ENCODE measurements at regions not wholly inside any gene's neighbourhood (a gene's known extent, or its start where the extent isn't known, plus 50 kb on each side); places are given as distances from the start of the nearest gene placed in this dataset.

DNA sequence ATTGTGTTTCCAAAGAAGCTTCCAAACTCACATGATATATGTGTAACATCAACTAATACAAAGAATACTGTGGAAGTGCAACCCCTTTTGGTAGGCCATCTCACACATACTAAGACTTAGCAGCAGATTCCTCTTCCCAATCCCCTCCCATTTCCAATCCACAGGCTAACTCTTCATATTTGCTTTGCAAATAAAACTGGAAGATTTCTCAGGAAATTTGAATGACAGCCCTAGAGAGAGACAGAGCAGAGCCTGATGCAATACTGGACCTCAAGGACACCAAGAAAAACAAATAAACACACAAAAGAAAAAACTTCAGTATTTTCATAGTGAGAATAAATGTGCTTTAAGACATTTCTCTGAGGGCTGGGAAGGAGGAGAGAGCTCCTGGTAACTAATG, 190.2 kb upstream of the BRINP3 start:
- Histone ChIP-seq H3K4me3 (no peak overlapping the region), H3K36me3 (no peaks in the 10 kb centered on the region), H3K4me1 (no peaks in the 10 kb centered on the region), H3K27ac (replicated peaks in 1 of 4) (no peak overlapping the region), H3K9me3 (no peaks in the 10 kb centered on the region), H3K27me3 (no peaks in the 10 kb centered on the region)
- intact Hi-C loops (cut with DNase I): no loop called here
- TF ChIP-seq, protein P1, sequence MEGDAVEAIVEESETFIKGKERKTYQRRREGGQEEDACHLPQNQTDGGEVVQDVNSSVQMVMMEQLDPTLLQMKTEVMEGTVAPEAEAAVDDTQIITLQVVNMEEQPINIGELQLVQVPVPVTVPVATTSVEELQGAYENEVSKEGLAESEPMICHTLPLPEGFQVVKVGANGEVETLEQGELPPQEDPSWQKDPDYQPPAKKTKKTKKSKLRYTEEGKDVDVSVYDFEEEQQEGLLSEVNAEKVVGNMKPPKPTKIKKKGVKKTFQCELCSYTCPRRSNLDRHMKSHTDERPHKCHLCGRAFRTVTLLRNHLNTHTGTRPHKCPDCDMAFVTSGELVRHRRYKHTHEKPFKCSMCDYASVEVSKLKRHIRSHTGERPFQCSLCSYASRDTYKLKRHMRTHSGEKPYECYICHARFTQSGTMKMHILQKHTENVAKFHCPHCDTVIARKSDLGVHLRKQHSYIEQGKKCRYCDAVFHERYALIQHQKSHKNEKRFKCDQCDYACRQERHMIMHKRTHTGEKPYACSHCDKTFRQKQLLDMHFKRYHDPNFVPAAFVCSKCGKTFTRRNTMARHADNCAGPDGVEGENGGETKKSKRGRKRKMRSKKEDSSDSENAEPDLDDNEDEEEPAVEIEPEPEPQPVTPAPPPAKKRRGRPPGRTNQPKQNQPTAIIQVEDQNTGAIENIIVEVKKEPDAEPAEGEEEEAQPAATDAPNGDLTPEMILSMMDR (IDR thresholded peaks at IDR 0.05): no peak
- TF ChIP-seq EP300 (IDR thresholded peaks at IDR 0.05): no peak
- no peak for TF ChIP-seq POLR2AphosphoS5 (IDR thresholded peaks at IDR 0.05)
- TF ChIP-seq POLR2A (IDR thresholded peaks at IDR 0.05; ENCODE audit: low read depth): no peak
- no peak for DNase-seq (ENCODE audit: extremely low spot score)

DNA sequence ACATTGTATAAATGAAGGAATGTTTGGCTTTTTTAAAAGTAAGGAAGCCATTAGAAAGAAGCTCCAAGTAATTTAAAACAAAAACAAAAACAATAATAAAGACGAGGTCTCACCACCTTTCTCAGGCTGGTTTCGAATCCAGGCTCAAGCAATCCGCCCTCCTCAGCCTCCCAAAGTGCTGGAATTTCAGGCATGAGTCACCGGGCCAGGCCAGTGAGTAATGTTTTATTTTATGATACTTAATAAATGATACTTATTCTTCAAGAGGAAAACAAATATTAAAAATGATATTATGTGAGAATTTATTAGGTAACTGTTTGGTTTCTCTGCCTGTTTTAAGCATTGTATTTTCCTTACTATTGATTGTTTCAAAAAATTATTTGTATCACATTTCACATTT, 201.4 kb upstream of the BRINP3 start:
- Histone ChIP-seq H3K4me1 (peaks cover 0 to 9% (median 0%) of the 10 kb centered on the region in 4 donors), H3K27ac (replicated peaks in 1 of 4) (no peak overlapping the region), H3K27me3 (no peaks in the 10 kb centered on the region), H3K9me3 (no peaks in the 10 kb centered on the region), H3K4me3 (no peak overlapping the region), H3K36me3 (no peaks in the 10 kb centered on the region)
- WGBS: 62% methylated on average over 4 of the region's 4 CpGs
- TF ChIP-seq EP300 (IDR thresholded peaks at IDR 0.05) (no peak), POLR2A (IDR thresholded peaks at IDR 0.05; ENCODE audit: low read depth) (no peak), POLR2AphosphoS5 (IDR thresholded peaks at IDR 0.05) (no peak)
- TF ChIP-seq, protein P1 (IDR thresholded peaks at IDR 0.05): no peak
- DNase-seq (ENCODE audit: extremely low spot score): no peak
- intact Hi-C loops (cut with DNase I): no loop called here

DNA sequence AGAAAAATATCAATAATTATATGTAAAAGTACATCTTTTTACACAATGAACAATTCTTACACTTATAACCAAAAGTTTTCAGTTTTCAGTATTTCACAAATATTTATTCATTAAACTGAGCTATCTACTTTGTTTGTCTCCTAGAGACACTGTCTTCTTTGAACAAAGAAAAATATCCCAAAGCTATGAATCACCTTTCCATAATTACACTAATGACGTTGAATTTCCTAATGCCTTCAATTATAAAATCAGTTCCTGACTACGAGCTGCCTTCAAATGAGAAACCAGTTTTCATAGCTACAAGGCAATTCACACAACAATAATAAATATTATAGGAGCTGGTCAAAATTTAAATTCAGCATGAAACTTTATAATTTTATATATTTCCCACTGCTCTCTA, 201.8 kb upstream of the BRINP3 start:
- Histone ChIP-seq H3K27me3 (no peaks in the 10 kb centered on the region), H3K4me3 (no peak overlapping the region), H3K4me1 (peaks cover 0 to 9% (median 0%) of the 10 kb centered on the region in 4 donors), H3K9me3 (no peaks in the 10 kb centered on the region), H3K36me3 (no peaks in the 10 kb centered on the region), H3K27ac (replicated peaks in 1 of 4) (no peak overlapping the region)
- no peak for TF ChIP-seq POLR2AphosphoS5 (IDR thresholded peaks at IDR 0.05)
- TF ChIP-seq POLR2A (IDR thresholded peaks at IDR 0.05; ENCODE audit: low read depth): no peak
- TF ChIP-seq EP300 (IDR thresholded peaks at IDR 0.05): no peak
- TF ChIP-seq, protein P1 (IDR thresholded peaks at IDR 0.05): no peak
- DNase-seq (ENCODE audit: extremely low spot score): no peak
- 39% methylated on average over 2 of the region's 2 CpGs for WGBS
- intact Hi-C loops (cut with DNase I): no loop called here

DNA sequence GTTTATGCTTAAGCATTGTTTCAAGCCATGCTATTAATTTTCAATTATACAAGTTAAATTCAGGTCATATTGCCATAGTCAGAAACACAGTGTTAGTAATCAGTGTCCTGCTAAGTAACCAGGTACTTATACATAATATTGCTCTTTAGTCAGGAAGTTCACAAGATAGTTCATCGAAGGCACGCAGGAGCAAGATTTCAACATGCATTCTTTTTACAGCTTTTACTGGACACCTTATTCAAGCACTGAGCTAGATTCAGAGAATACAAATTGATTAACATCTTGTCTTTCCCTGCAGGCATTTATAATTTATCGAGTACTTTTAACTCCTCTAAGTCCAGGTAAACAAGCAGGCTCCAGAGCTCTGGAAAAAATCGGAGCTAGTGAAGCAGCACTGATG, 202.3 kb upstream of the BRINP3 start:
- no peak for DNase-seq (ENCODE audit: extremely low spot score)
- WGBS: 76% methylated on average over 4 of the region's 4 CpGs
- H3K9me3 ChIP-seq: no peaks in the 10 kb centered on the region
- no peaks in the 10 kb centered on the region for H3K27me3 ChIP-seq
- no peak for TF ChIP-seq EP300 (IDR thresholded peaks at IDR 0.05)
- TF ChIP-seq POLR2A (IDR thresholded peaks at IDR 0.05; ENCODE audit: low read depth): no peak
- TF ChIP-seq, protein P1 (IDR thresholded peaks at IDR 0.05): no peak
- no peak for TF ChIP-seq POLR2AphosphoS5 (IDR thresholded peaks at IDR 0.05)
- H3K36me3 ChIP-seq: no peaks in the 10 kb centered on the region
- intact Hi-C loops (cut with DNase I): no loop called here
- no peak overlapping the region for H3K4me3 ChIP-seq
- peaks cover 0 to 9% (median 0%) of the 10 kb centered on the region in 4 donors for H3K4me1 ChIP-seq
- no peak overlapping the region for H3K27ac ChIP-seq (replicated peaks in 1 of 4)

DNA sequence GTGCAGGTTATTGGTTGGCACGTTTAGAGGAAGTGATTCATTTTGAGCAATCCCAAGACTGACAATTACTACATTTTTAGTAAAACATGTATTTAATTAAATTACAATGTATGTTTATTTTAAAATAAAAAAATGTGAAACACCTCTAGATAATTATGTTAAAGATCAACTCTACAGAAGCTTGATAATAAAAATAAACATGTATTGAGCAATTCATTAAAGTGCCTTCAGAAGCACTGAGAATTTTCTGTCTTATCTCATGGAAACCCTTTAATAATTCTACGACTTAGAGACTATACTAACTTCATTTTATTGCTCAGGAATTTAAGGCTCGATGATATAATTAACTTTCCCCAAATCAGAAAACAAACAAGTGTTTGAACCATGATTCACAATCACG, 208.0 kb upstream of the BRINP3 start:
- H3K4me3 ChIP-seq: no peak overlapping the region
- TF ChIP-seq, protein P1 (IDR thresholded peaks at IDR 0.05): no peak
- no peak for TF ChIP-seq EP300 (IDR thresholded peaks at IDR 0.05)
- TF ChIP-seq POLR2AphosphoS5 (IDR thresholded peaks at IDR 0.05): no peak
- TF ChIP-seq POLR2A (IDR thresholded peaks at IDR 0.05; ENCODE audit: low read depth): no peak
- H3K27ac ChIP-seq (replicated peaks in 1 of 4): no peak overlapping the region
- peaks cover 0 to 9% (median 3%) of the 10 kb centered on the region in 4 donors for H3K4me1 ChIP-seq
- DNase-seq (ENCODE audit: extremely low spot score): no peak
- no peaks in the 10 kb centered on the region for H3K27me3 ChIP-seq
- H3K9me3 ChIP-seq: no peaks in the 10 kb centered on the region
- intact Hi-C loops (cut with DNase I): no loop called here
- H3K36me3 ChIP-seq: no peaks in the 10 kb centered on the region
- WGBS: 79% methylated on average over 4 of the region's 4 CpGs
